GM21515 (cell line): ENCODE measurements at regions not wholly inside any gene's neighbourhood (a gene's known extent, or its start where the extent isn't known, plus 50 kb on each side); places are given as distances from the start of the nearest gene placed in this dataset.
A peak's percentile ranks its signal among the peaks of the same experiment; 100 is the strongest.

Experiments used
- ATAC-seq: cut with Tn5 transposase; IDR thresholded peaks from one replicate; pipeline ENCODE4 v1.9.1; 2021; ENCODE audit not compliant: unreplicated experiment

GRCh38 chr15:45743426-45744235 lies 108.8 kb downstream of the SQOR start:
- ATAC-seq, result no peak

- no peak for ATAC-seq
Observed at GRCh38 chr15:45744236-45744589, 109.4 kb downstream of the SQOR start.

- no peak for ATAC-seq
Observed at GRCh38 chr15:45747426-45747825, 112.6 kb downstream of the SQOR start.

DNA sequence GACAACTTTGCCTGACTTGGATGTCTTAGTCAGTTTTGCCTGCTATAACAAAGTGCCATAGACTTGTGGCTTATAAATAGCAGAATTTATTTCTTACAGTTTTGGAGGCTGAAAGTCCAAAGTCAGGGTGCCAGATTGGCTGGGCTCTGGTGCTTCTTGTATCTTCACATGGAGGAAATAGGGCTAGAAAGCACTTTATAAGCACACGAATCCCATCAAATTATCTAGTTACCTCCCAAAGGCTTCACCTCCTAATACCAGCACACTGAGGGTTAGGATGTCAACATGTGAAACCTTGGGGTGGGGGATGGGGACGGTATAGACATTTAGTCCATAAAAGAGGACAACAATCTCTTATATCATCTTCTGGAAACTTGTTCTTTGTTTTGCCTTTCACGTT lies 116.8 kb downstream of the SQOR start:
- ATAC-seq, result no peak

- no peak for ATAC-seq
Observed at GRCh38 chr15:45759936-45760335, 125.1 kb downstream of the SQOR start.

DNA sequence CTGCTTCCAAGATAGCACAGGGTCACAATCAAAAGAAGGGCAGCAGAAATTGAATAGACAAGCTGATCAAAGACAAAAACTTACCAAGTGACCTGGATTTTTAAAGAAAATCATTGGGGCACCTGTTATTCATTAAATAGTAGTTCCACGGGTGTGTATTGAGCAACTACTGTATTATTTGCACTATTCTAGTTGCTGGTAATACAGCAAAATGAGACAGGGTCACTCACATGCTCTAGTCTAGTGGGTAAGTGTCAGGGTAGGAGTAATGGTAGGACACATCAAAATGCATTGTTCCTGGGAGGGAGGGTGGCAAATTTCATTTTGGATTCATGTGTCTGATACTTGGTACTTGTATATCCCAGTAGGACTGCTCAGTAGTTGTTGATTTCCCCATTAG lies 127.9 kb downstream of the SQOR start:
- ATAC-seq, result no peak

DNA sequence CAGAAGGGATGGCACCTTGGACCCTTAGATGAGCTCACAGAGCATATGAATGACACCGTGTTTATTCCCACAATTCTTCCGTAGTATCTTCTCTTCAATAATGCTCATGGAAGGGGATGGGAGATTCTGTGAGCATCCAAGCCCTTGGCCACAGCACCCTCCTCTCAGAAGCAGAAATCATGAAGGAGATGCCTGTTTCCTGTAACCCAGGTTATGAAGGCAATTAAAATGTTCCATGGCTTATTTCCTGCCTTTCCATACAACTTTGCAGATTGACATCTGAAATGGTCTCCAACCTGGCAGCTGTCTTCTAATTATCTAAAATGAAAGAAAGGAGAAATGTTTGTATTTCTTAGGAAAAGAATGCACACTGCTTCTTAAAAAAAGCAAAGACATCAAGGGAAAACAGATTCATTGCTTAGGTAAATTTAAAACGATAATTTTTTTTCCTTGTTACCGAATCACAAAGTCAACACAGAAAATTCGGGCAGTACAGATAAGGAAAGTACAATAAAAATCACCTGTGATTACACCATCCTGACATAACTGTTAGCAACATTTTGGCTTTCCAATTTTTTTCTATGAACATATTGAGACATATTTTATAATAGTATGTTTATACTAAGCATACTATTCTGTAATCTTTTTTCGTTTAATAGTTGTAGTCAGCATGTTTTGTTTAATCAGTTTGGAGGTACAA lies 128.5 kb downstream of the SQOR start:
- ATAC-seq, result no peak

GRCh38 chr15:45773149-45773548 lies 138.3 kb downstream of the SQOR start:
- ATAC-seq, result no peak

DNA sequence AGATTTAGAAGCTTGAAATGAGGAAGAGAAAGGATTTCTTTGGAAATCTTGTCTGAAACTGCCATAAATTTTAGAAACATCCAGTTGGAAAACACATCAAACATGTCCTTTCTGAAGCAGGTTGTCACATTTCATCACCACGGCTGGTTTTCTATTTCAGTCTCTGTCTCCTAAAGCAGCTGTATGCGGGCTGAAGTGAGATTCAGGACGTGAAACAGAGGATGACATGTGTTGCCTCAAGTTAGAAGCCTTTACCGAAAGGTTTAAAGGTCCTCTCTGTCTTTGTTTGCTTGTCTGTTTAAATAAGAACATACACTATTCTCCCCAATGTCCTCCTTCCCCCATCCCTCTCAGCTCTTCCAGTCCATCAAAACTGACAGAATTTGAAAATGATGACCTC lies 141.9 kb downstream of the SQOR start:
- ATAC-seq, result no peak

GRCh38 chr15:45777781-45778180 lies 143.0 kb downstream of the SQOR start:
- ATAC-seq, result no peak

GRCh38 chr15:45780352-45780751 lies 145.5 kb downstream of the SQOR start:
- no peak for ATAC-seq

GRCh38 chr15:45784656-45785055 lies 149.8 kb downstream of the SQOR start:
- no peak for ATAC-seq

DNA sequence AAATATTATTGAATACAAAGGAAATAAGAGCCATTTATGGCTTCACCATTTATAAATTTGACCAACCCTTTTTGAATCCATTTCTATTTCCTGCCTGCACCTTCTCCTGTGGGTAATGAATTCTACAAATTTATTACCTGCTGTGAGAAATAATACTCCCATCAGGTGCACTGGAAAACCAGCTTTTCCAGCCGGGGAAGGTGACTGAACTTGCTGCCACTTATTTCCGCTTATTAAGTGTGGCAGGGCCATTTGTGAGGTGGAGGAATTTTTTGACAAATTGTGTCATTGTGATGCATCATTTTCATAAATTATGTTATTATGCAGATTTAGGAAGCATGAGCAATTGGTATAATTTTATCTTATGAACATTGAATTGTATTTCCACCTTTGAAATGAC lies 151.1 kb downstream of the SQOR start:
- ATAC-seq, result no peak

GRCh38 chr15:45790325-45790943 lies 155.6 kb downstream of the SQOR start:
- no peak for ATAC-seq

GRCh38 chr15:45794304-45794703 lies 159.5 kb downstream of the SQOR start:
- no peak for ATAC-seq

GRCh38 chr15:45794712-45795439 lies 160.0 kb downstream of the SQOR start:
- ATAC-seq, result no peak

- no peak for ATAC-seq
Observed at GRCh38 chr15:45795440-45796069, 160.7 kb downstream of the SQOR start.

- no peak for ATAC-seq
Observed at GRCh38 chr15:45796433-45796832, 161.6 kb downstream of the SQOR start.

DNA sequence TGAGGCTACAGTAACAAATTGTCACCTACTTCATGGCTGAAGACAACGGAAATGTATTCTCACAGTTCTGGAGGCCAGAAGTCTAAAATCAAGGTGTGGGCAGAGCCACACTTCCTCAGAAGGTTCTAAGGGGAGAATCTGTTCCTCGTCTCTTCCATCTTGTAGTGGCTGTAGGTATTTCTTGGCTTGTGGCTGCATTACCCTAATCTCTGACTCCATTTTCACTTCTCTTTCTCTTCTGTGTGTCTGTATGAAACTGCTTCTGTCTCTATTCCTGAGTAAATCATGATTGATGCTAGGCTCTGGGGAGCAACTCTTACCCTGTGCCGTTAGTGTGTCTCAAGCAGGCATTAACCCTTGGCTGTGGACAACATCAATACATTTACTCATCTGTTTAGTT lies 164.7 kb downstream of the SQOR start:
- peak; percentile 77 for ATAC-seq

DNA sequence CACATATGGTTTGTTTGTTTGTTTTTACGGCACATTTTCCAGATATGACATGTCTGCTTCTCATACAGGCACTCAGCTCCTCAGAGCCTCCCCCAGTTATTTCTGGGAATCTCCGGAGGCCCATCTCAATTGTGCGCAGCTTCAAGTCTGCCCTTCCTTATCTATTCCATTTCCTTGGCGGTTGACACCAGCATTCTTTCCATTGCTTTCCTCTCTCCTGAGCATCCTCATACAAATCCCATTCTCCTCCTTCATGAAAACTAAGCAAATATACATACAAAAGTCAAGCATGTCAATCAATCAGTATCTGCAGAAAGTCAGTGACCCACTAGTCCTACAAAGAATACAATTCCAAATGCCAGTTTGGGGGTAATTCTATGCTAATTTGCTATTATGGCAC lies 166.7 kb downstream of the SQOR start:
- no peak for ATAC-seq

- ATAC-seq, result no peak
Observed at GRCh38 chr15:45802140-45802539, 167.3 kb downstream of the SQOR start.
